B cell (primary cell): ENCODE measurements at regions not wholly inside any gene's neighbourhood (a gene's known extent, or its start where the extent isn't known, plus 50 kb on each side); places are given as distances from the start of the nearest gene placed in this dataset.

Source experiments
- EZH2 ChIP-seq: IDR thresholded peaks from 2 replicates; pipeline ENCODE4 v1.6.1; 2012; ENCODE audit warnings: borderline replicate concordance, low read depth, mild to moderate bottlenecking, moderate library complexity, low read length; ENCODE audit not compliant: insufficient read depth, poor library complexity, severe bottlenecking
- TF ChIP-seq, protein P1 (sequence below): fragments of 200-600 bp; IDR thresholded peaks from one replicate; pipeline ENCODE4 v1.8.0; 2022; ENCODE audit warnings: antibody characterized with exemption, mild to moderate bottlenecking

DNA sequence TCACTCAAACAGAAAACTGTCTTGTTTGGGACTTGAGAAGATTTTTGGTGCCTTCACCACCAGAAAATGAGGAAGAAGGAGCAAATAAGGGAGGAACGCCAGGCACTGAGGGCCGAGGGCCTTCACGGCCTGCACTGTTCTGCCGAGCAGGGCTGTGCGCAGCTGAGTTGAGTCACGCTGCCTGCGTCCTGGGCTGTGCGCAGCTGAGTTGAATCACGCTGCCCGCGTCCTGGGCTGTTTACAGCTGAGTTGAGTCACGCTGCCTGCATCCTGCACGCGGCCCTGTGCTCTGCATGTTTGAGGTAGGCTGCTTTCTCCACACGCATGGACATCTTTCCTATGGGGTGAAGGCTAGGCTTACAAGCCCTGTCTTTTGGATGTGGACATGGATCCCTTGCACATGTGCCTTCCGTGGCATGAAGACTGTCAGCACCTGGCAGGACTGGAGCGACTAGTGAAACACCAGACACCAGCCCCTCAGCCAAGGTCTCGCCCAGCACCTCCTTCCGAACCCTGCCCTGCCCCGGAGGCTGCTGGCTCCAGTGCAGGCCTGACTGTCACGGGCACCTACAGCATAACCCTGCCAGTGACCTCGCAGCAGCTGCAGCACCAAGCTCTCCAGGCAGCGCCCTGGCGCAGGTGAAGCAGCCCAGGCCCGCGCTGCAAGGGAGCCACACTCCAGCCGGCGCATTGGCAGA, 96.7 kb downstream of the HTR5A start:
- TF ChIP-seq, protein P1, sequence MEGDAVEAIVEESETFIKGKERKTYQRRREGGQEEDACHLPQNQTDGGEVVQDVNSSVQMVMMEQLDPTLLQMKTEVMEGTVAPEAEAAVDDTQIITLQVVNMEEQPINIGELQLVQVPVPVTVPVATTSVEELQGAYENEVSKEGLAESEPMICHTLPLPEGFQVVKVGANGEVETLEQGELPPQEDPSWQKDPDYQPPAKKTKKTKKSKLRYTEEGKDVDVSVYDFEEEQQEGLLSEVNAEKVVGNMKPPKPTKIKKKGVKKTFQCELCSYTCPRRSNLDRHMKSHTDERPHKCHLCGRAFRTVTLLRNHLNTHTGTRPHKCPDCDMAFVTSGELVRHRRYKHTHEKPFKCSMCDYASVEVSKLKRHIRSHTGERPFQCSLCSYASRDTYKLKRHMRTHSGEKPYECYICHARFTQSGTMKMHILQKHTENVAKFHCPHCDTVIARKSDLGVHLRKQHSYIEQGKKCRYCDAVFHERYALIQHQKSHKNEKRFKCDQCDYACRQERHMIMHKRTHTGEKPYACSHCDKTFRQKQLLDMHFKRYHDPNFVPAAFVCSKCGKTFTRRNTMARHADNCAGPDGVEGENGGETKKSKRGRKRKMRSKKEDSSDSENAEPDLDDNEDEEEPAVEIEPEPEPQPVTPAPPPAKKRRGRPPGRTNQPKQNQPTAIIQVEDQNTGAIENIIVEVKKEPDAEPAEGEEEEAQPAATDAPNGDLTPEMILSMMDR, result no peak
- TF ChIP-seq EZH2, result no peak
